ENCODE measurements at regions not wholly inside any gene's neighbourhood (a gene's known extent, or its start where the extent isn't known, plus 50 kb on each side); places are given as distances from the start of the nearest gene placed in this dataset.

- no peak for ATAC-seq
- no peak for DNase-seq (ENCODE audit: missing footprints)
- intact Hi-C loops (cut with DNase I): no loop called here
Measured at GRCh38 chr3:104669083-104669482, 697.6 kb upstream of the ALCAM start.

- ATAC-seq: no peak
- intact Hi-C loops (cut with DNase I): no loop called here
- no peak for DNase-seq (ENCODE audit: missing footprints)
Measured at GRCh38 chr3:104672331-104672730, 694.4 kb upstream of the ALCAM start.

- no peak for ATAC-seq
- intact Hi-C loops (cut with DNase I): no loop called here
- no peak for DNase-seq (ENCODE audit: missing footprints)
Measured at GRCh38 chr3:104673981-104674380, 692.7 kb upstream of the ALCAM start.

- intact Hi-C loops (cut with DNase I): no loop called here
- ATAC-seq (no peak), DNase-seq (ENCODE audit: missing footprints) (no peak)
Measured at GRCh38 chr3:104676241-104676640, 690.5 kb upstream of the ALCAM start.

GRCh38 chr3:104677932-104678331 is 688.8 kb upstream of the ALCAM start:
- intact Hi-C loops (cut with DNase I): no loop called here
- no peak for ATAC-seq
- DNase-seq (ENCODE audit: missing footprints): no peak

- no peak for DNase-seq (ENCODE audit: missing footprints)
- intact Hi-C loops (cut with DNase I): no loop called here
Measured at GRCh38 chr3:104685492-104685891, 681.2 kb upstream of the ALCAM start.

GRCh38 chr3:104687362-104687761 is 679.3 kb upstream of the ALCAM start:
- intact Hi-C loops (cut with DNase I): no loop called here
- ATAC-seq (no peak), DNase-seq (ENCODE audit: missing footprints) (no peak)

More at GRCh38 chr3:104685492-104685891, 681.2 kb upstream of the ALCAM start:
- no peak for ATAC-seq

GRCh38 chr3:104696470-104696869 is 670.2 kb upstream of the ALCAM start:
- DNase-seq (ENCODE audit: missing footprints) (no peak), ATAC-seq (no peak)
- intact Hi-C loops (cut with DNase I): no loop called here

GRCh38 chr3:104711406-104711805 is 655.3 kb upstream of the ALCAM start:
- intact Hi-C loops (cut with DNase I): no loop called here
- DNase-seq (ENCODE audit: missing footprints) (no peak), ATAC-seq (no peak)

GRCh38 chr3:104715972-104716371 is 650.7 kb upstream of the ALCAM start:
- ATAC-seq (no peak), DNase-seq (ENCODE audit: missing footprints) (no peak)
- intact Hi-C loops (cut with DNase I): no loop called here

- ATAC-seq: no peak
- DNase-seq (ENCODE audit: missing footprints): no peak
- intact Hi-C loops (cut with DNase I): no loop called here
Measured at GRCh38 chr3:104717828-104718196, 648.9 kb upstream of the ALCAM start.

GRCh38 chr3:104723000-104723399 is 643.7 kb upstream of the ALCAM start:
- ATAC-seq (no peak), DNase-seq (ENCODE audit: missing footprints) (no peak)
- intact Hi-C loops (cut with DNase I): no loop called here

GRCh38 chr3:104731074-104731473 is 635.6 kb upstream of the ALCAM start:
- intact Hi-C loops (cut with DNase I): no loop called here
- DNase-seq (ENCODE audit: missing footprints) (no peak), ATAC-seq (no peak)

- DNase-seq (ENCODE audit: missing footprints): no peak
- ATAC-seq: no peak
- intact Hi-C loops (cut with DNase I): loop anchor here (5.0 kb wide), 1 partner anchor 253 kb away; no protein-coding TSS in a partner anchor
Measured at GRCh38 chr3:104734627-104735026, 632.1 kb upstream of the ALCAM start.

GRCh38 chr3:104735691-104736090 is 631.0 kb upstream of the ALCAM start:
- intact Hi-C loops (cut with DNase I): loop anchor here (5.0 kb wide), 1 partner anchor 252 kb away; no protein-coding TSS in a partner anchor
- ATAC-seq: no peak
- no peak for DNase-seq (ENCODE audit: missing footprints)

- intact Hi-C loops (cut with DNase I): loop anchor here (5.0 kb wide), 1 partner anchor 249 kb away; no protein-coding TSS in a partner anchor
- DNase-seq (ENCODE audit: missing footprints): no peak
Measured at GRCh38 chr3:104738271-104738670, 628.4 kb upstream of the ALCAM start.

GRCh38 chr3:104740874-104741379 is 625.8 kb upstream of the ALCAM start:
- DNase-seq (ENCODE audit: missing footprints) (no peak), ATAC-seq (no peak)
- intact Hi-C loops (cut with DNase I): no loop called here

More at GRCh38 chr3:104738271-104738670, 628.4 kb upstream of the ALCAM start:
- no peak for ATAC-seq

GRCh38 chr3:104742044-104742443 is 624.7 kb upstream of the ALCAM start:
- no peak for ATAC-seq
- intact Hi-C loops (cut with DNase I): no loop called here
- no peak for DNase-seq (ENCODE audit: missing footprints)

GRCh38 chr3:104745313-104745712 is 621.4 kb upstream of the ALCAM start:
- no peak for ATAC-seq
- intact Hi-C loops (cut with DNase I): no loop called here
- DNase-seq (ENCODE audit: missing footprints): no peak

- no peak for ATAC-seq
- intact Hi-C loops (cut with DNase I): no loop called here
- no peak for DNase-seq (ENCODE audit: missing footprints)
Measured at GRCh38 chr3:104746056-104746455, 620.7 kb upstream of the ALCAM start.

GRCh38 chr3:104750581-104750980 is 616.1 kb upstream of the ALCAM start:
- no peak for ATAC-seq

More at GRCh38 chr3:104750581-104750980, 616.1 kb upstream of the ALCAM start:
- DNase-seq (ENCODE audit: missing footprints): no peak
- intact Hi-C loops (cut with DNase I): no loop called here
